Endothelial cell of umbilical vein (primary cell): ENCODE measurements at regions not wholly inside any gene's neighbourhood (a gene's known extent, or its start where the extent isn't known, plus 50 kb on each side); places are given as distances from the start of the nearest gene placed in this dataset.

Experiments used
- BruUV-seq: library from RNA; stranded (reverse); fragments of 400-500 nt; replicated peaks from 2 replicates; lab custom pipeline; 2021; lab: Mats Ljungman, UMichigan
- CTCF ChIA-PET: fragments of 300-600, 350-600 bp; sonication (Branson Sonifier 250); formaldehyde crosslinking; loops from one replicate; lab custom pipeline; 2021; ENCODE audit warnings: antibody characterized with exemption, inconsistent platforms; lab: Charles Lee
- POLR2A ChIA-PET: fragments of 300-600, 350-600 bp; sonication (Branson Sonifier 250); formaldehyde crosslinking; loops from one replicate; lab custom pipeline; 2021; ENCODE audit warnings: antibody characterized with exemption, inconsistent platforms; lab: Charles Lee
- DNase-seq: peaks from one replicate; pipeline ENCODE4 v3.0.0-alpha.2; 2011; ENCODE audit warnings: low read depth, low spot score
- FAIRE-seq: peaks from 2 replicates; lab custom pipeline; 2011; peaks lifted over from hg19 to GRCh38; lab: Jason Lieb, UNC
- H2AFZ ChIP-seq: 2 replicates; pipeline ENCODE4 v1.6.0; 2012; ENCODE audit warnings: low read depth, low read length, control low read depth, inconsistent platforms
- H3K27ac ChIP-seq: 2 replicates; pipeline ENCODE4 v1.5.1; 2011; ENCODE audit warnings: low read depth, mild to moderate bottlenecking, control low read depth, low read length, moderate library complexity; ENCODE audit not compliant: insufficient read depth
- H3K27me3 ChIP-seq, 2 experiments: 2 replicates each; pipeline versions ENCODE4 v1.6.0 to v1.6.1; 2011; ENCODE audit warnings: low read length in 2 of 2, mixed read lengths in 1 of 2; ENCODE audit not compliant: control insufficient read depth in 2 of 2, insufficient read depth in 2 of 2
- H3K36me3 ChIP-seq, 2 experiments: 2 replicates in 1 of 2; 3 replicates in 1 of 2; pipeline ENCODE4 v1.5.1; 2011; ENCODE audit warnings: low read length in 2 of 2, mild to moderate bottlenecking in 1 of 2, moderate library complexity in 1 of 2; ENCODE audit not compliant: control insufficient read depth in 2 of 2, insufficient read depth in 2 of 2; ENCODE audit errors: extremely low read depth in 1 of 2
- H3K4me1 ChIP-seq: 3 replicates; pipeline ENCODE4 v1.5.1; 2011; ENCODE audit warnings: mild to moderate bottlenecking, low read length; ENCODE audit not compliant: control insufficient read depth, insufficient read depth; ENCODE audit errors: extremely low read depth
- H3K4me2 ChIP-seq: 2 replicates; pipeline ENCODE4 v1.6.1; 2011; ENCODE audit warnings: low read length, control low read depth, mixed read lengths; ENCODE audit not compliant: insufficient read depth
- H3K4me3 ChIP-seq, 3 experiments: fragments of 200-600 bp in 1 of 3; sonication (generic), shearing (Covaris generic) in 1 of 3; replicated peaks in 1 of 3; 2 replicates each; pipeline ENCODE4 v1.5.1; 2011 to 2016; ENCODE audit warnings: control low read depth in 3 of 3, low read length in 3 of 3, mild to moderate bottlenecking in 2 of 3, inconsistent platforms in 1 of 3, low read depth in 1 of 3, moderate library complexity in 1 of 3; ENCODE audit not compliant: insufficient read depth in 1 of 3
- H3K79me2 ChIP-seq: 2 replicates; pipeline ENCODE4 v1.6.0; 2012; ENCODE audit warnings: low read length, inconsistent platforms; ENCODE audit not compliant: control insufficient read depth, insufficient read depth
- H3K9ac ChIP-seq: replicated peaks from 2 replicates; pipeline ENCODE3; 2011; ENCODE audit warnings: low read length, control low read depth; ENCODE audit not compliant: insufficient read depth; ENCODE audit errors: extremely low read depth
- H3K9me1 ChIP-seq: replicated peaks from 3 replicates; pipeline ENCODE4 v1.6.0; 2011; ENCODE audit warnings: mild to moderate bottlenecking, low read length; ENCODE audit not compliant: control insufficient read depth, insufficient read depth; ENCODE audit errors: extremely low read depth
- H3K9me3 ChIP-seq: replicated peaks from 2 replicates; pipeline ENCODE4 v1.5.1; 2012; ENCODE audit warnings: low read length, inconsistent platforms; ENCODE audit not compliant: control insufficient read depth, insufficient read depth
- H4K20me1 ChIP-seq: replicated peaks from 2 replicates; pipeline ENCODE3; 2011; ENCODE audit warnings: mild to moderate bottlenecking, low read length; ENCODE audit not compliant: control insufficient read depth, insufficient read depth; ENCODE audit errors: extremely low read depth
- EZH2 ChIP-seq: IDR thresholded peaks from 2 replicates; pipeline ENCODE4 v1.6.1; 2012; ENCODE audit warnings: borderline replicate concordance, low read depth, mild to moderate bottlenecking, moderate library complexity, low read length, inconsistent platforms; ENCODE audit not compliant: severe bottlenecking
- FOS ChIP-seq: IDR thresholded peaks from 2 replicates; pipeline ENCODE4 v1.6.1; 2011; ENCODE audit warnings: mild to moderate bottlenecking, low read length, moderate library complexity, borderline replicate concordance; ENCODE audit not compliant: insufficient read depth
- GATA2 ChIP-seq: IDR thresholded peaks from 2 replicates; pipeline ENCODE4 v1.7.0; 2011; ENCODE audit warnings: low read depth, mild to moderate bottlenecking, moderate library complexity, mixed read lengths, low read length; ENCODE audit not compliant: insufficient read length, insufficient read depth
- JUN ChIP-seq: IDR thresholded peaks from 2 replicates; pipeline ENCODE4 v1.6.1; 2011; ENCODE audit warnings: borderline replicate concordance, low read depth; ENCODE audit not compliant: insufficient read length, insufficient read depth
- MYC ChIP-seq: IDR thresholded peaks from one replicate; pipeline ENCODE4 v1.6.1; 2011; ENCODE audit warnings: mild to moderate bottlenecking, low read depth, low read length
- POLR2A ChIP-seq: IDR thresholded peaks from 2 replicates; pipeline ENCODE4 v1.6.1; 2012; ENCODE audit warnings: low read depth, mild to moderate bottlenecking, control low read depth, low read length
- POLR2AphosphoS5 ChIP-seq: IDR thresholded peaks from 2 replicates; pipeline ENCODE4 v1.6.1; 2012; ENCODE audit warnings: low read depth, mild to moderate bottlenecking, control low read depth, low read length, moderate library complexity; ENCODE audit not compliant: insufficient read depth
- dilution Hi-C: fragments of 300-500 bp; cut with MboI; formaldehyde crosslinking; loops from one replicate; pipeline ENCODE4 v1.15.0; 2019; ENCODE audit warnings: low sequenced_read_pairs; ENCODE audit not compliant: extremely low pct_ligation_motif_present
- intact Hi-C: fragments of 100-400 bp; cut with micrococcal nuclease; formaldehyde crosslinking; loops from one replicate; pipeline ENCODE4 v1.10.0; 2022
- TF ChIP-seq, protein P1 (sequence below): IDR thresholded peaks from 2 replicates; pipeline ENCODE4 v1.6.1; 2011; ENCODE audit not compliant: insufficient read depth, insufficient read length
- TF ChIP-seq, protein P2 (sequence below), 2 donors: IDR thresholded peaks; 1 replicate in 1 of 2; 2 replicates in 1 of 2; pipeline ENCODE4 v1.5.1; 2011; ENCODE audit warnings: low read length in 2 of 2, mild to moderate bottlenecking in 2 of 2, moderate library complexity in 2 of 2, control low read depth in 1 of 2, inconsistent platforms in 1 of 2, low read depth in 1 of 2; ENCODE audit not compliant: insufficient read depth in 1 of 2; ENCODE audit errors: extremely low read depth in 1 of 2

DNA sequence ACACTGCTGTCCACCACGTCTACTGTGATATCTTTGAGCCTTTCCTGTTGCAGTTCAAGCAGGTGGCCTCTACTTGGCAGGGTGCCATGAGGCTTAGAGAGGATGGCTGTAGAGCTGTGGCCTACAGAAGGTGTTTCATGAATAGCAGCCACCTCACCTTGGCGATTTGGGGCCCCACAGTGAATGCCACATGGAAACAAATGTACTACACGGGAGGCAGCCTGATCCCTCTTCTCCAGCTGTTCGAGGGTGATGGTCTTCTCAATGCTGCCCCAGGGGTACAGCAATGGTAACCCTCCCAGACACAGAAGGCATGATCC, 70.7 kb downstream of the FAM43A start:
- no peaks in the 10 kb centered on the region for H3K36me3 ChIP-seq

More for the DNA sequence above, 70.7 kb downstream of the FAM43A start:
- ChIA-PET POLR2A (no interaction called here), CTCF (no interaction called here)
- Histone ChIP-seq H3K9me3 (no peaks in the 10 kb centered on the region), H3K9ac (no peak overlapping the region), H3K27ac (no peak overlapping the region), H2AFZ (no peak overlapping the region), H3K4me2 (no peak overlapping the region), H3K9me1 (no peaks in the 10 kb centered on the region), H4K20me1 (no peaks in the 10 kb centered on the region), H3K79me2 (no peaks in the 10 kb centered on the region), H3K27me3 (no peaks in the 10 kb centered on the region), H3K4me3 (no peak overlapping the region), H3K4me1 (no peaks in the 10 kb centered on the region)
- TF ChIP-seq FOS (no peak), POLR2A (no peak), EZH2 (no peak), JUN (no peak), GATA2 (no peak), MYC (no peak), POLR2AphosphoS5 (no peak)
- TF ChIP-seq, protein P1, sequence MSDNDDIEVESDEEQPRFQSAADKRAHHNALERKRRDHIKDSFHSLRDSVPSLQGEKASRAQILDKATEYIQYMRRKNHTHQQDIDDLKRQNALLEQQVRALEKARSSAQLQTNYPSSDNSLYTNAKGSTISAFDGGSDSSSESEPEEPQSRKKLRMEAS, result no peak
- TF ChIP-seq, protein P2, sequence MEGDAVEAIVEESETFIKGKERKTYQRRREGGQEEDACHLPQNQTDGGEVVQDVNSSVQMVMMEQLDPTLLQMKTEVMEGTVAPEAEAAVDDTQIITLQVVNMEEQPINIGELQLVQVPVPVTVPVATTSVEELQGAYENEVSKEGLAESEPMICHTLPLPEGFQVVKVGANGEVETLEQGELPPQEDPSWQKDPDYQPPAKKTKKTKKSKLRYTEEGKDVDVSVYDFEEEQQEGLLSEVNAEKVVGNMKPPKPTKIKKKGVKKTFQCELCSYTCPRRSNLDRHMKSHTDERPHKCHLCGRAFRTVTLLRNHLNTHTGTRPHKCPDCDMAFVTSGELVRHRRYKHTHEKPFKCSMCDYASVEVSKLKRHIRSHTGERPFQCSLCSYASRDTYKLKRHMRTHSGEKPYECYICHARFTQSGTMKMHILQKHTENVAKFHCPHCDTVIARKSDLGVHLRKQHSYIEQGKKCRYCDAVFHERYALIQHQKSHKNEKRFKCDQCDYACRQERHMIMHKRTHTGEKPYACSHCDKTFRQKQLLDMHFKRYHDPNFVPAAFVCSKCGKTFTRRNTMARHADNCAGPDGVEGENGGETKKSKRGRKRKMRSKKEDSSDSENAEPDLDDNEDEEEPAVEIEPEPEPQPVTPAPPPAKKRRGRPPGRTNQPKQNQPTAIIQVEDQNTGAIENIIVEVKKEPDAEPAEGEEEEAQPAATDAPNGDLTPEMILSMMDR (IDR thresholded peaks at IDR 0.05; ENCODE audit: extremely low read depth in 1 of 2, insufficient read depth in 1 of 2, low read depth in 1 of 2, low read length in 2 of 2), result no peak
- BruUV-seq, result no TSS peak
- dilution Hi-C loops (no loop called here), intact Hi-C loops (no loop called here)
- DNase-seq, result no peak
- FAIRE-seq, result no peak
